Activated CD4-positive, alpha-beta T cell treated with anti-CD3 and anti-CD28 coated beads, Interleukin-2, Interleukin-6, amounts not matched to agents 100 ng/mL and 50 ng/mL, durations not matched to agents 16 hours and 8 hours (primary cell): ENCODE measurements at regions not wholly inside any gene's neighbourhood (a gene's known extent, or its start where the extent isn't known, plus 50 kb on each side); places are given as distances from the start of the nearest gene placed in this dataset.
"Not testable (repeated sequence)": the region's sequence is repeated elsewhere in the genome, so short reads cannot be mapped to it uniquely, and the experiment has no call there.

Experiments
- DNase-seq: peaks from one replicate; pipeline ENCODE4 v3.0.0-alpha.2; 2020

GRCh38 chr14:65153101-65153500 is 50.8 kb upstream of the MAX start:
- no peak for DNase-seq

GRCh38 chr14:65156568-65157366 is 54.5 kb upstream of the MAX start:
- DNase-seq: no peak

- no peak for DNase-seq
Measured at GRCh38 chr14:65159281-65160062, 57.2 kb upstream of the MAX start.

- no peak for DNase-seq
Measured at GRCh38 chr14:65160091-65160490, 57.8 kb upstream of the MAX start.

- no peak for DNase-seq
Measured at GRCh38 chr14:65162031-65162430, 59.7 kb upstream of the MAX start.

- peak; percentile 74 for DNase-seq
Measured at GRCh38 chr14:65164068-65164824, 61.9 kb upstream of the MAX start.

- no peak for DNase-seq
Measured at GRCh38 chr14:65164825-65165135, 62.5 kb upstream of the MAX start.

GRCh38 chr14:65167072-65167645 is 64.8 kb upstream of the MAX start:
- DNase-seq: peak; percentile 43

GRCh38 chr14:65168840-65169239 is 66.5 kb upstream of the MAX start:
- DNase-seq: peak; percentile 50

GRCh38 chr14:65169351-65169750 is 67.0 kb upstream of the MAX start:
- peak; percentile 58 for DNase-seq

GRCh38 chr14:65170318-65170717 is 68.0 kb upstream of the MAX start:
- DNase-seq: no peak

GRCh38 chr14:65170768-65171507 is 68.6 kb upstream of the MAX start:
- DNase-seq: peak; percentile 75

GRCh38 chr14:65173973-65174693 is 71.8 kb upstream of the MAX start:
- no peak for DNase-seq

GRCh38 chr14:65174783-65175182 is 72.5 kb upstream of the MAX start:
- DNase-seq: no peak

- no peak for DNase-seq
Measured at GRCh38 chr14:65177551-65177950, 75.2 kb upstream of the MAX start.

GRCh38 chr14:65179231-65179630 is 76.9 kb upstream of the MAX start:
- not testable (repeated sequence) for DNase-seq

GRCh38 chr14:65179918-65180724 is 77.8 kb upstream of the MAX start:
- DNase-seq: peak; percentile 83

GRCh38 chr14:65180725-65181025 is 78.4 kb upstream of the MAX start:
- no peak for DNase-seq

- peak; percentile 69 for DNase-seq
Measured at GRCh38 chr14:65184032-65184764, 81.9 kb upstream of the MAX start.

- no peak for DNase-seq
Measured at GRCh38 chr14:65185829-65186228, 83.5 kb upstream of the MAX start.
